ENCODE measurements at regions not wholly inside any gene's neighbourhood (a gene's known extent, or its start where the extent isn't known, plus 50 kb on each side); places are given as distances from the start of the nearest gene placed in this dataset.
A peak's percentile ranks its signal among the peaks of the same experiment; 100 is the strongest.

DNA sequence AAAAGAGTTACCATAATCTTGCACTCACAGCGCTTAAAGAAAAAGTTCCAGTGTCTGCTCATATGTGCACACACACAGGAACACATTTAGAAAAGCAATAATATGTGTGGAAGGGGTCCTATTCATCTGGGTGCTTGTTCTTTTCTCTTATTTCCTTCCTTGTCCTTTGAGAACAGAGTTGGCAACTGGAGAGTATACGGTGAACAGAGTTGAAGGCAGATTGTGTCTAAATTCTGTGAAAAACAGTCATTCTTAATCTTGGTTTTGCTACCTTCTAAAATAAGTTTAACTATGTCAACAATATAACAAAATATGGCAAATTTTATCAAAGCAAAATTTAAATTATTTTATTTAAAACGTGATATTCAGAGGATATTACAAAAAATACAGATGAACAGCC lies 365.1 kb upstream of the NOCT start:
- Histone ChIP-seq H3K9me3 (ENCODE audit: control insufficient read depth in 1 of 2, insufficient read depth in 1 of 2, low read length in 2 of 2) (no peaks in the 10 kb centered on the region), H3K27me3 (ENCODE audit: control insufficient read depth in 1 of 2, insufficient read depth in 2 of 2, low read length in 2 of 2) (no peaks in the 10 kb centered on the region), H3K36me3 (ENCODE audit: insufficient read depth, low read length) (no peaks in the 10 kb centered on the region), H3K27ac (ENCODE audit: low read depth in 1 of 2, low read length in 2 of 2) (no peak overlapping the region), H3K4me1 (ENCODE audit: insufficient read depth, low read length) (no peaks in the 10 kb centered on the region), H3K4me3 (ENCODE audit: low read length) (no peak overlapping the region)
- no peaks in the 10 kb centered on the region for H3K9me3 Mint-ChIP-seq
- no peaks in the 10 kb centered on the region for H3K36me3 Mint-ChIP-seq (ENCODE audit: low read depth)
- ChIA-PET CTCF (no interaction called here), POLR2A (no interaction called here)
- DNase-seq = no peak
- TF ChIP-seq CTCF (IDR thresholded peaks at IDR 0.05) = no peak
- H3K27ac Mint-ChIP-seq = no peak overlapping the region
- peaks cover 10% of the 10 kb centered on the region for H3K27me3 Mint-ChIP-seq
- H3K4me3 Mint-ChIP-seq = no peak overlapping the region
- no peaks in the 10 kb centered on the region for H3K4me1 Mint-ChIP-seq (ENCODE audit: low read depth)
- intact Hi-C loops (cut with DNase I, micrococcal nuclease) = no loop called here
- ATAC-seq (ENCODE audit: poor library complexity) = no peak

- ATAC-seq (ENCODE audit: poor library complexity) (no peak), DNase-seq (peak in 2 of 14 experiments; percentile 3 to 4)
- CTCF ChIA-PET = no interaction called here
- TF ChIP-seq CTCF (IDR thresholded peaks at IDR 0.05) = no peak
- H3K9me3 ChIP-seq (ENCODE audit: control insufficient read depth in 1 of 2, insufficient read depth in 1 of 2, low read length in 2 of 2) = no peaks in the 10 kb centered on the region
- Mint-ChIP-seq H3K4me1 (ENCODE audit: low read depth) (no peaks in the 10 kb centered on the region), H3K4me3 (no peak overlapping the region), H3K27ac (no peak overlapping the region), H3K27me3 (peaks cover 10% of the 10 kb centered on the region), H3K9me3 (no peaks in the 10 kb centered on the region), H3K36me3 (ENCODE audit: low read depth) (no peaks in the 10 kb centered on the region)
- H3K36me3 ChIP-seq (ENCODE audit: insufficient read depth, low read length) = no peaks in the 10 kb centered on the region
- POLR2A ChIA-PET = no interaction called here
- intact Hi-C loops (cut with DNase I, micrococcal nuclease) = no loop called here
- no peak overlapping the region for H3K27ac ChIP-seq (ENCODE audit: low read depth in 1 of 2, low read length in 2 of 2)
- no peaks in the 10 kb centered on the region for H3K4me1 ChIP-seq (ENCODE audit: insufficient read depth, low read length)
- H3K27me3 ChIP-seq (ENCODE audit: control insufficient read depth in 1 of 2, insufficient read depth in 2 of 2, low read length in 2 of 2) = no peaks in the 10 kb centered on the region
- H3K4me3 ChIP-seq (ENCODE audit: low read length) = no peak overlapping the region
Observed at GRCh38 chr4:138647433-138647832, 368.1 kb upstream of the NOCT start.

GRCh38 chr4:138646383-138646782 lies 369.2 kb upstream of the NOCT start:
- Histone ChIP-seq H3K4me1 (ENCODE audit: insufficient read depth, low read length) (no peaks in the 10 kb centered on the region), H3K27me3 (ENCODE audit: control insufficient read depth in 1 of 2, insufficient read depth in 2 of 2, low read length in 2 of 2) (no peaks in the 10 kb centered on the region), H3K27ac (ENCODE audit: low read depth in 1 of 2, low read length in 2 of 2) (no peak overlapping the region), H3K36me3 (ENCODE audit: insufficient read depth, low read length) (no peaks in the 10 kb centered on the region), H3K9me3 (ENCODE audit: control insufficient read depth in 1 of 2, insufficient read depth in 1 of 2, low read length in 2 of 2) (no peaks in the 10 kb centered on the region), H3K4me3 (ENCODE audit: low read length) (no peak overlapping the region)
- no peak overlapping the region for H3K27ac Mint-ChIP-seq
- intact Hi-C loops (cut with DNase I, micrococcal nuclease) = no loop called here
- peaks cover 10% of the 10 kb centered on the region for H3K27me3 Mint-ChIP-seq
- CTCF ChIA-PET = no interaction called here
- POLR2A ChIA-PET = no interaction called here
- ATAC-seq (ENCODE audit: poor library complexity) (no peak), DNase-seq (no peak)
- TF ChIP-seq CTCF (IDR thresholded peaks at IDR 0.05) = no peak
- no peaks in the 10 kb centered on the region for H3K36me3 Mint-ChIP-seq (ENCODE audit: low read depth)
- H3K9me3 Mint-ChIP-seq = no peaks in the 10 kb centered on the region
- H3K4me3 Mint-ChIP-seq = no peak overlapping the region
- H3K4me1 Mint-ChIP-seq (ENCODE audit: low read depth) = no peaks in the 10 kb centered on the region

Data from CD4-positive, alpha-beta T cell (primary cell).